IMR-90 (cell line): ENCODE measurements at regions not wholly inside any gene's neighbourhood (a gene's known extent, or its start where the extent isn't known, plus 50 kb on each side); places are given as distances from the start of the nearest gene placed in this dataset.

ENCODE experiments used
- CTCF ChIP-seq: conservative IDR thresholded peaks from 2 replicates; pipeline ENCODE4 v1.5.1; 2012; ENCODE audit warnings: mild to moderate bottlenecking, low read depth, low read length, improper control_type of control experiment
- FOS ChIP-seq: fragments of 150-350 bp; IDR thresholded peaks from 2 replicates; pipeline ENCODE4 v1.6.1; 2016; ENCODE audit warnings: low read depth, low read length
- MAFK ChIP-seq: IDR thresholded peaks from 2 replicates; pipeline ENCODE4 v1.6.1; 2012; ENCODE audit warnings: low read depth, low read length, improper control_type of control experiment
- MXI1 ChIP-seq: IDR thresholded peaks from 2 replicates; pipeline ENCODE4 v1.6.1; 2012; ENCODE audit warnings: low read depth, mild to moderate bottlenecking, low read length, moderate library complexity, borderline replicate concordance
- POLR2A ChIP-seq: IDR thresholded peaks from 2 replicates; pipeline ENCODE4 v1.6.1; 2012; ENCODE audit warnings: mild to moderate bottlenecking, low read depth, low read length
- RAD21 ChIP-seq: IDR thresholded peaks from 2 replicates; pipeline ENCODE4 v1.6.1; 2012; ENCODE audit warnings: low read length, improper control_type of control experiment
- SMC3 ChIP-seq: fragments of 150-350 bp; IDR thresholded peaks from 2 replicates; pipeline ENCODE4 v1.6.1; 2016; ENCODE audit warnings: low read depth, mild to moderate bottlenecking, antibody characterized with exemption, low read length, moderate library complexity
- USF2 ChIP-seq: fragments of 150-350 bp; IDR thresholded peaks from 2 replicates; pipeline ENCODE4 v1.6.1; 2017; ENCODE audit warnings: mild to moderate bottlenecking, antibody characterized with exemption, low read length, low read depth

GRCh38 chr14:85071447-85071846, 458.5 kb upstream of the FLRT2 start:
- TF ChIP-seq RAD21 (no peak), CTCF (no peak), SMC3 (no peak), POLR2A (no peak), FOS (no peak), MAFK (no peak), USF2 (no peak), MXI1 (no peak)
